Activated B cell treated with CpG ODN at 0.5 μM for 24 hours (primary cell): ENCODE measurements at regions not wholly inside any gene's neighbourhood (a gene's known extent, or its start where the extent isn't known, plus 50 kb on each side); places are given as distances from the start of the nearest gene placed in this dataset.

Source experiments
- ATAC-seq: fragments of 200-7000 bp; cut with Tn5 transposase; one replicate; pipeline ENCODE4 v1.10.0; 2021; ENCODE audit warnings: low read depth, mild to moderate bottlenecking, moderate library complexity
- CTCF ChIA-PET: fragments of 350-600 bp; sonication (Branson Sonifier 250); formaldehyde crosslinking; loops from one replicate; lab custom pipeline; 2021; ENCODE audit warnings: antibody characterized with exemption; lab: Charles Lee
- POLR2A ChIA-PET: fragments of 350-600 bp; sonication (Branson Sonifier 250); formaldehyde crosslinking; loops from one replicate; lab custom pipeline; 2021; ENCODE audit warnings: antibody characterized with exemption; lab: Charles Lee
- DNase-seq: peaks from one replicate; pipeline ENCODE4 v3.0.0; 2022
- H3K27ac Mint-ChIP-seq: one replicate; pipeline ENCODE4 v1.8.0; 2020; ENCODE audit warnings: mixed read lengths
- H3K27me3 Mint-ChIP-seq: one replicate; pipeline ENCODE4 v1.8.0; 2021; ENCODE audit warnings: mixed read lengths
- H3K36me3 Mint-ChIP-seq: one replicate; pipeline ENCODE4 v1.8.0; 2021; ENCODE audit warnings: low read depth, mixed read lengths
- H3K4me1 Mint-ChIP-seq: one replicate; pipeline ENCODE4 v1.8.0; 2021; ENCODE audit warnings: mixed read lengths
- H3K4me3 Mint-ChIP-seq: one replicate; pipeline ENCODE4 v1.8.0; 2020; ENCODE audit warnings: mild to moderate bottlenecking, mixed read lengths
- H3K9me3 Mint-ChIP-seq: one replicate; pipeline ENCODE4 v1.8.0; 2020; ENCODE audit warnings: mixed read lengths
- intact Hi-C: fragments of 100-400 bp; cut with micrococcal nuclease; formaldehyde crosslinking; loops from one replicate; pipeline ENCODE4 v1.15.1; 2024
- TF ChIP-seq, protein P1 (sequence below): fragments of 200-600 bp; IDR thresholded peaks from one replicate; pipeline ENCODE4 v1.8.0; 2022; ENCODE audit warnings: antibody characterized with exemption, mild to moderate bottlenecking

GRCh38 chr4:126291886-126292285 is 977.1 kb downstream of the FAT4 start:
- POLR2A ChIA-PET: no interaction called here

DNA sequence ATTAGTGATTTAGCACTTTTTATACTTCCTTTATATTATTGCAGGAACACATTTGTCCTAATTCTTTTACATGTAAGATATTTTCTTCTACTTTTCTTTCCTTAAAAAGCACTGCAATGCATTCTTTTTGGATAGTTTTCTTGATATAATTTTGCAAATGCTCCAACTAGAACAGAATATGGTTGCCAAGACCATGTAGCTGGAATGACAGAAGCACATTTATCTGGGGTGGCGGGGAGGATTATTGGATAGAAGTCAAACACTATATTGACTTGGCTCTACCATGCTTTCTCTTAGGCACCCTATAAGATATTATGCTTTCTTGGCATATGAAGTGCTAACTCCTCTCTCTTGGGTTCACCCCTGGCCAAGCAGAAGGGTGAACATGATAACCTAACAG is 983.5 kb downstream of the FAT4 start:
- TF ChIP-seq, protein P1, sequence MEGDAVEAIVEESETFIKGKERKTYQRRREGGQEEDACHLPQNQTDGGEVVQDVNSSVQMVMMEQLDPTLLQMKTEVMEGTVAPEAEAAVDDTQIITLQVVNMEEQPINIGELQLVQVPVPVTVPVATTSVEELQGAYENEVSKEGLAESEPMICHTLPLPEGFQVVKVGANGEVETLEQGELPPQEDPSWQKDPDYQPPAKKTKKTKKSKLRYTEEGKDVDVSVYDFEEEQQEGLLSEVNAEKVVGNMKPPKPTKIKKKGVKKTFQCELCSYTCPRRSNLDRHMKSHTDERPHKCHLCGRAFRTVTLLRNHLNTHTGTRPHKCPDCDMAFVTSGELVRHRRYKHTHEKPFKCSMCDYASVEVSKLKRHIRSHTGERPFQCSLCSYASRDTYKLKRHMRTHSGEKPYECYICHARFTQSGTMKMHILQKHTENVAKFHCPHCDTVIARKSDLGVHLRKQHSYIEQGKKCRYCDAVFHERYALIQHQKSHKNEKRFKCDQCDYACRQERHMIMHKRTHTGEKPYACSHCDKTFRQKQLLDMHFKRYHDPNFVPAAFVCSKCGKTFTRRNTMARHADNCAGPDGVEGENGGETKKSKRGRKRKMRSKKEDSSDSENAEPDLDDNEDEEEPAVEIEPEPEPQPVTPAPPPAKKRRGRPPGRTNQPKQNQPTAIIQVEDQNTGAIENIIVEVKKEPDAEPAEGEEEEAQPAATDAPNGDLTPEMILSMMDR: no peak
- H3K27ac Mint-ChIP-seq: no peak overlapping the region
- H3K4me3 Mint-ChIP-seq: no peak overlapping the region
- DNase-seq: no peak
- H3K9me3 Mint-ChIP-seq: peaks cover 11% of the 10 kb centered on the region
- no peaks in the 10 kb centered on the region for H3K27me3 Mint-ChIP-seq
- POLR2A ChIA-PET: no interaction called here
- CTCF ChIA-PET: no interaction called here
- ATAC-seq: no peak
- no peaks in the 10 kb centered on the region for H3K4me1 Mint-ChIP-seq
- intact Hi-C loops: no loop called here
- H3K36me3 Mint-ChIP-seq: no peaks in the 10 kb centered on the region

More at GRCh38 chr4:126291886-126292285, 977.1 kb downstream of the FAT4 start:
- intact Hi-C loops: no loop called here
- TF ChIP-seq, protein P1: no peak
- Mint-ChIP-seq H3K4me1 (no peaks in the 10 kb centered on the region), H3K27ac (no peak overlapping the region), H3K36me3 (no peaks in the 10 kb centered on the region), H3K9me3 (no peaks in the 10 kb centered on the region), H3K27me3 (no peaks in the 10 kb centered on the region), H3K4me3 (no peak overlapping the region)
- DNase-seq (no peak), ATAC-seq (no peak)
- CTCF ChIA-PET: no interaction called here

DNA sequence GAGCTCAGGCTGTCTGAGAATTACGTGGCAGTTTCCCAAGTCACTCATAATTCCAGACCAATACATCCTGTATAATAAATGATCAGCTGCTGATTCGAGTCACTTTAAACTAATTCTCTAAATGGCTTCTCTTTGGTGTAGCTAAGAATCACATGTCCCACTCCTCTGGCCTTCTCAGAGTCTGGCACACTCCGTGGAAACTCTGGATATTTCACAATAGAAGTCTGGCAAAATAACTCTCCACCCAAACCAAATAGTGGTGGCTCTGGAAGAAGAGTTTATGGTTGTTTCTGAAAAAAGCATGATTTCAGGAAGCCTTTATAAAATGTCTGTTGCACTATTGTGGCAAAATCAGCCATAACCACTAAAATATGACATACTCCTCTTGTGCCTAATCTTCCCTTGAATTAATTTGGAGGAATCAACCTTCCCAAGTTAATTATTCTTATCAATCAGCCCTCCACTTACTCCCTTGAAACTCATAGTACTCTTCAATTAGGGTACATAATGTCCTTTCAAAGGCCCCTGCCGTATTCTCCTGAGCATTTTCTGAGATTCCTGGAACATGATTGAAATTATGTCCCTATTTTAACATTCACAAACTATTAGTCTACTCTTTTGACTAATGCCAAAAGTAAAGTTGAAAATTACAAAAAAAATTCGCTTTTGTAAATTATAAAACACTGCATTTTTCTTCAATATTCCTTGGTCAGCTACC is 991.6 kb downstream of the FAT4 start:
- DNase-seq: no peak
- intact Hi-C loops: no loop called here
- CTCF ChIA-PET: no interaction called here
- no peaks in the 10 kb centered on the region for H3K4me1 Mint-ChIP-seq
- no peaks in the 10 kb centered on the region for H3K27me3 Mint-ChIP-seq
- TF ChIP-seq, protein P1: no peak
- no peak for ATAC-seq
- POLR2A ChIA-PET: no interaction called here
- no peaks in the 10 kb centered on the region for H3K36me3 Mint-ChIP-seq
- H3K4me3 Mint-ChIP-seq: no peak overlapping the region
- H3K9me3 Mint-ChIP-seq: peaks cover 16% of the 10 kb centered on the region
- H3K27ac Mint-ChIP-seq: no peak overlapping the region

- TF ChIP-seq, protein P1: no peak
- intact Hi-C loops: no loop called here
- DNase-seq: no peak
These were observed 1003.6 kb downstream of the FAT4 start for GRCh38 chr4:126318376-126318775.

DNA sequence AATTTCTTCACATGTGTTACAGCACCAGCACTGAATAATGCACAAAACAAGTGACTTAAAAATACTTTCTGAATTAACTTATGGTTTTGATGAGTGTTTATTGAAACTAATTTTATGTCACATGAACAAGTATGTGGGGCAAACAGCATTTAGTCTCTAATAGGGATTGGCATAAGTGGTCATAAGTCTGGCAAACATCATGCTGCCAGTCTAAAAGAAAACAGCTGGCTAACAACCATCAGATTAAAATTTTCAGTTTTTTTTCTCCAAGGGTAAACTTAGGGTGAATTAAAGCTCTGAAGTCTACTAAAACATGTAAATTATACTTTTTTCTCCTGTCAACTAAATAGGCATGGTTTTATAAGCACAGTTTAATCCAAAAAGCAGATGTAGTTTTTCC is 1014.2 kb downstream of the FAT4 start:
- no peaks in the 10 kb centered on the region for H3K36me3 Mint-ChIP-seq
- no peaks in the 10 kb centered on the region for H3K4me1 Mint-ChIP-seq
- ChIA-PET CTCF (no interaction called here), POLR2A (no interaction called here)
- ATAC-seq (no peak), DNase-seq (no peak)
- TF ChIP-seq, protein P1: no peak
- intact Hi-C loops: no loop called here
- H3K4me3 Mint-ChIP-seq: no peak overlapping the region
- no peak overlapping the region for H3K27ac Mint-ChIP-seq
- peaks cover 2% of the 10 kb centered on the region for H3K9me3 Mint-ChIP-seq
- no peaks in the 10 kb centered on the region for H3K27me3 Mint-ChIP-seq

More at GRCh38 chr4:126318376-126318775, 1003.6 kb downstream of the FAT4 start:
- Mint-ChIP-seq H3K4me3 (no peak overlapping the region), H3K36me3 (no peaks in the 10 kb centered on the region), H3K9me3 (no peaks in the 10 kb centered on the region), H3K27ac (no peak overlapping the region), H3K27me3 (no peaks in the 10 kb centered on the region), H3K4me1 (no peaks in the 10 kb centered on the region)
- POLR2A ChIA-PET: no interaction called here
- CTCF ChIA-PET: no interaction called here
- no peak for ATAC-seq
